Upper lobe of right lung (tissue), 1 donor: ENCODE measurements at regions not wholly inside any gene's neighbourhood (a gene's known extent, or its start where the extent isn't known, plus 50 kb on each side); places are given as distances from the start of the nearest gene placed in this dataset.
"Not testable (repeated sequence)": the region's sequence is repeated elsewhere in the genome, so short reads cannot be mapped to it uniquely, and the experiment has no call there.

Experiments
- ATAC-seq: fragments of 200-7000 bp; cut with Tn5 transposase; one replicate; pipeline ENCODE4 v1.9.1; 2020; ENCODE audit warnings: mild to moderate bottlenecking, moderate library complexity
- DNase-seq: peaks from one replicate; pipeline ENCODE4 v3.0.0-alpha.2; 2020
- H3K27ac ChIP-seq: fragments of 200-600 bp; one replicate; pipeline ENCODE4 v1.8.0; 2022
- H3K27me3 ChIP-seq: fragments of 200-600 bp; one replicate; pipeline ENCODE4 v1.8.0; 2022; ENCODE audit warnings: mild to moderate bottlenecking
- H3K36me3 ChIP-seq: fragments of 200-600 bp; one replicate; pipeline ENCODE4 v1.8.0; 2022
- H3K4me1 ChIP-seq: fragments of 200-600 bp; one replicate; pipeline ENCODE4 v1.8.0; 2022
- H3K4me3 ChIP-seq: fragments of 200-600 bp; one replicate; pipeline ENCODE4 v1.8.0; 2022; ENCODE audit warnings: mild to moderate bottlenecking
- H3K9me3 ChIP-seq: fragments of 200-600 bp; one replicate; pipeline ENCODE4 v1.8.0; 2022
- intact Hi-C: fragments of 100-400 bp; cut with DNase I; formaldehyde crosslinking; loops from one replicate; pipeline ENCODE4 v1.11.0; 2022
- TF ChIP-seq, protein P1 (sequence below): fragments of 200-600 bp; IDR thresholded peaks from one replicate; pipeline ENCODE4 v1.8.0; 2022; ENCODE audit warnings: antibody characterized with exemption
- donor health status: DM: no; HTN: yes; CAD: no; lungs with severe emphysema.

DNA sequence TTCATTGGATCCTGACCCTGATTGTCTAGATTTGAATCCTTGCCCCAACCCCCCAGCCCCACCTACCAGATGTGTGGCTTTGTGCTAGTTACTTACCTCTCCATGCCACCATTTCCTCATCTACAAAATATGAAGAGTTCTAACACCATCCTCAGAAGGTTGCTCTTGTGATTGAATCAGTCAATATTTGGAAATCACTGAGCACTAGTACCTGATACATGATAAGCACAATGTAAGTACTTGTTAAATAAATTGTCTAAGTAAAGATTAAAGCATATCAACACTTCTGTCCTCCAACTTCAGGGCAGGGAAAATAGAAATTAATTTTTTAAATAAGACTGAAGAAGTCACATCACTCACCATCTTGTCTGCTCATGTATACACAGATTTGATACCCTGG is 249.6 kb upstream of the KLF3 start:
- H3K36me3 ChIP-seq, result no peaks in the 10 kb centered on the region
- ATAC-seq (no peak), DNase-seq (no peak)
- TF ChIP-seq, protein P1, sequence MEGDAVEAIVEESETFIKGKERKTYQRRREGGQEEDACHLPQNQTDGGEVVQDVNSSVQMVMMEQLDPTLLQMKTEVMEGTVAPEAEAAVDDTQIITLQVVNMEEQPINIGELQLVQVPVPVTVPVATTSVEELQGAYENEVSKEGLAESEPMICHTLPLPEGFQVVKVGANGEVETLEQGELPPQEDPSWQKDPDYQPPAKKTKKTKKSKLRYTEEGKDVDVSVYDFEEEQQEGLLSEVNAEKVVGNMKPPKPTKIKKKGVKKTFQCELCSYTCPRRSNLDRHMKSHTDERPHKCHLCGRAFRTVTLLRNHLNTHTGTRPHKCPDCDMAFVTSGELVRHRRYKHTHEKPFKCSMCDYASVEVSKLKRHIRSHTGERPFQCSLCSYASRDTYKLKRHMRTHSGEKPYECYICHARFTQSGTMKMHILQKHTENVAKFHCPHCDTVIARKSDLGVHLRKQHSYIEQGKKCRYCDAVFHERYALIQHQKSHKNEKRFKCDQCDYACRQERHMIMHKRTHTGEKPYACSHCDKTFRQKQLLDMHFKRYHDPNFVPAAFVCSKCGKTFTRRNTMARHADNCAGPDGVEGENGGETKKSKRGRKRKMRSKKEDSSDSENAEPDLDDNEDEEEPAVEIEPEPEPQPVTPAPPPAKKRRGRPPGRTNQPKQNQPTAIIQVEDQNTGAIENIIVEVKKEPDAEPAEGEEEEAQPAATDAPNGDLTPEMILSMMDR, result no peak
- H3K27me3 ChIP-seq, result no peaks in the 10 kb centered on the region
- no peaks in the 10 kb centered on the region for H3K9me3 ChIP-seq
- no peak overlapping the region for H3K4me3 ChIP-seq
- no peak overlapping the region for H3K27ac ChIP-seq
- no peaks in the 10 kb centered on the region for H3K4me1 ChIP-seq
- intact Hi-C loops, result no loop called here

DNA sequence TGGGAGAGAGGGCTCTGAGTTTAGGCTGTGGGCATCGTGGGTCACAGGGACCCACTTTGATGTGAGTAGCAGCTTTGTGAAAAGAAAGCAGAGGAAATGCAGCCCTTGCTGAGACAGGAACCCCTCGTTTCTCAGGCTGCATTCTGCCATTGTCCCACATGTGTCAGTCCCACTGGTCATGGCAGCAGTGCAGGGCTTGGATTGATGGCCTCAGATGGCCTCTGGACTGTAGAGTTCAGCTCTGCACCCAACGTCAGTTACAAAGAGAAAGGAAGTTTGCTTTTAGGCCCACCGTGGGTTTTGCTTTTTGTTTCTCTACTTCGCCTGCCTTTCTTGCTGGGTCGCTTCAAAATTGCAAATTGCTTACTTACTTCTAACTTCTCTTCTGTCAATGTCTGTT is 248.3 kb upstream of the KLF3 start:
- TF ChIP-seq, protein P1, result no peak
- Histone ChIP-seq H3K27me3 (no peaks in the 10 kb centered on the region), H3K27ac (no peak overlapping the region), H3K36me3 (no peaks in the 10 kb centered on the region), H3K4me1 (no peaks in the 10 kb centered on the region), H3K9me3 (no peaks in the 10 kb centered on the region), H3K4me3 (no peak overlapping the region)
- intact Hi-C loops, result no loop called here
- ATAC-seq (no peak), DNase-seq (no peak)

DNA sequence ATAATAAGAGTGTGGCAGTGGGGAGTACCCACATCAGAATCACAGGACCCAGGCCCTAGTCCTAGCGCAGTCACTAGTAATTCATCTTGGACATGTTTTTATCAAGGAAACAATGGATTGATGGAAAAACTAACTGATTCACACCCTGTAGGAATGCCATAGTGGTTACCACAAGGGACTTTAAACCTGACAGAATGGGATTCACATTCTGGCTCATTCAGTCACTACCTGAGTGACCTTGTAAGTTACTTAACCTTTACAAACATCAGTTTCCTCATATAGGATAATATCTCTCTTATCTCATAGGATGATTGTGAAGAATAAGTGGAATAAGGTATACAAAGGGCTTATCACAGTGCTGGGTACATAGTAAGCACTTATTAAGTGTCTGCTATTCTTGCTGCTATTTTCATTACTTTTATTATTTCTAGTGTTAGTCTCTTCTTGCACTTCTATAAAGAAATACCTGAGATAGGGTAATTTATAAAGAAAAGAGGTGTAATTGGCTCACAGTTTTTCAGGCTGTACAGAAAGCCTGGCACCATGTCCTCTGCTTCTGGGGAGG is 247.5 kb upstream of the KLF3 start:
- H3K27ac ChIP-seq, result no peak overlapping the region
- no peaks in the 10 kb centered on the region for H3K36me3 ChIP-seq
- TF ChIP-seq, protein P1, result no peak
- DNase-seq (no peak), ATAC-seq (no peak)
- intact Hi-C loops, result no loop called here
- no peaks in the 10 kb centered on the region for H3K9me3 ChIP-seq
- H3K4me3 ChIP-seq, result no peak overlapping the region
- no peaks in the 10 kb centered on the region for H3K4me1 ChIP-seq
- H3K27me3 ChIP-seq, result no peaks in the 10 kb centered on the region

DNA sequence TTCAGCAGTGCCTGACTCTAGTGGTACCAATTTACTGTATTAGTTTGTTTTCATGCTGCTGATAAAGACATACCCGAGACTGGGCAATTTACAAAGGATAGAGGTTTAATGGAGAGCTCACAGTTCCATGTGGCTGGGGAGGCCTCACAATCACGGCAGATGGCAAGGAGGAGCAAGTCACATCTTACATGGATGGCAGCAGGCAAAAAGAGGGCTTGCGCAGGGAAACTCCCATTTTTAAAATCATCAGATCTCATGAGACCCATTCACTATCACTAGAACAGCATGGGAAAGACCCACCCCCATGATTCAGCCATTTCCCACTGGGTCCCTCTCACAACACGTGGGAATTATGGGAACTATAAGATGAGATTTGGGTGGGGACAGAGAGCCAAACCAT is 243.7 kb upstream of the KLF3 start:
- H3K36me3 ChIP-seq, H3K4me3 ChIP-seq, H3K27me3 ChIP-seq, H3K4me1 ChIP-seq, DNase-seq, ATAC-seq, H3K9me3 ChIP-seq, H3K27ac ChIP-seq, intact Hi-C loops: not testable (repeated sequence)

DNA sequence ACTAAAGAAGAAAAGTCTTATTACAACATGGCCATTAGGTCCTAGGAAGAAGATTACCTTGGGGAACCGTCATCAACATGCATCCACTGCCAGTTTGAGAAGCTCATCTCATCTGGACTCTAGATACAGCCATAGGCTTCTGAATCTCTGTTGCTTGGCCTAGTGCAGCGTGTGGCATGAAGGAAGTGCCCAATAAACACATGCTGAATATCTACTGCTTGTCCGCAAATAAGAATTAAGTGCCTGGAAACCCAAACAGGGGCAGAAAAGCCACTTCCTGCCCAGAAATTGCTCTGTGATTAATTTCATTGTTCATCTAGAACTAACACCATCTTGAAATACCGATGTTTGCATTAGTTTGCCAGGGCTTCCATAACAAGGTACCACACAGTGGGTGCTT is 241.1 kb upstream of the KLF3 start:
- Histone ChIP-seq H3K36me3 (no peaks in the 10 kb centered on the region), H3K9me3 (no peaks in the 10 kb centered on the region), H3K4me1 (no peaks in the 10 kb centered on the region), H3K4me3 (no peak overlapping the region), H3K27me3 (no peaks in the 10 kb centered on the region), H3K27ac (no peak overlapping the region)
- ATAC-seq, result no peak
- DNase-seq, result no peak
- TF ChIP-seq, protein P1, result no peak
- intact Hi-C loops, result no loop called here

DNA sequence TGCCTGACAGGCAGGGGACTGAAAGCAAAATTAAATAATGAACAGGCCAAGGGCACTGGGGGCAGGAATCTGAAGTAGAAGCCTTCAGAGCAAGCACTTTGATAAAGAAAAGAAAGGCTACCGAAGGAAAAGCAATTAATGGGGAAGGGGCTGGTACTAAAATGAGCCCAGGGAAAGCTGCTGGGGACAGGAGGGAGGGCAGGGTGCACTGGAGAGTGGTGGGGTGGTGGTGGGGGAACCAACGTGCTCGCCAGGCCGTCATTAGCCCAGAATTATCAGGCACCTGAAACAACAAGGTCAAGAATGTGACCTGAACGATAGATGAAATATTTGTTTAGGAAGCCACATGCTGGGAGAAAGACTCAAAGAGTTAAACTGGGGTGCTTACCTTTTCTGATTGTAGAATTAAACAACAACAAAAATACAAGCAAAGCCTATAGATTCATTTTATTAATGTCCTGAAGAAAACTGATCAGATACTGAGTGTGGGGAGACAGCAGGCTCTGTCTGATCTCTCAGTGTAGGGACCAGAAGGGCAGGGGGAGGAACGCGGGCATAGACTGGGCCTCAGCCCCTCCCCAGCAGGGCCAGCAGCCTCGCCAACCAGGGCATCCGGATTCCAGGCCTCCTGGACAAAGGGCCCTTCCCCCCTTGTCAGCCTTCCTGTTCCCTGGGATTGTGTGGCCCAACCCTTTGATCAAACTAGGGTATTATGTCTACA is 239.7 kb upstream of the KLF3 start:
- intact Hi-C loops, result no loop called here
- ATAC-seq (peak; percentile 71), DNase-seq (no peak)
- no peaks in the 10 kb centered on the region for H3K36me3 ChIP-seq
- H3K9me3 ChIP-seq, result no peaks in the 10 kb centered on the region
- H3K27ac ChIP-seq, result no peak overlapping the region
- no peaks in the 10 kb centered on the region for H3K27me3 ChIP-seq
- H3K4me1 ChIP-seq, result no peaks in the 10 kb centered on the region
- TF ChIP-seq, protein P1, result no peak
- no peak overlapping the region for H3K4me3 ChIP-seq
